ENCODE measurements at regions not wholly inside any gene's neighbourhood (a gene's known extent, or its start where the extent isn't known, plus 50 kb on each side); places are given as distances from the start of the nearest gene placed in this dataset.

- no peak for TF ChIP-seq ZFX (IDR thresholded peaks at IDR 0.05)
- no peak for TF ChIP-seq CTCF (conservative IDR thresholded peaks at IDR 0.05)
- H3K27ac ChIP-seq: no peak overlapping the region
Measured at GRCh38 chr2:207236156-207236935, 70.6 kb upstream of the KLF7 start.

- no peak overlapping the region for H3K27ac ChIP-seq
- no peak for TF ChIP-seq CTCF (conservative IDR thresholded peaks at IDR 0.05)
- TF ChIP-seq ZFX (IDR thresholded peaks at IDR 0.05): no peak
Measured at GRCh38 chr2:207238831-207239701, 73.3 kb upstream of the KLF7 start.

- no peak overlapping the region for H3K27ac ChIP-seq
- no peak for TF ChIP-seq ZFX (IDR thresholded peaks at IDR 0.05)
- no peak for TF ChIP-seq CTCF (conservative IDR thresholded peaks at IDR 0.05)
Measured at GRCh38 chr2:207239754-207240494, 74.2 kb upstream of the KLF7 start.

- no peak overlapping the region for H3K27ac ChIP-seq
Measured at GRCh38 chr2:207240649-207241048, 74.9 kb upstream of the KLF7 start.

GRCh38 chr2:207241198-207241597, 75.5 kb upstream of the KLF7 start:
- TF ChIP-seq ZFX (IDR thresholded peaks at IDR 0.05) (no peak), CTCF (conservative IDR thresholded peaks at IDR 0.05) (no peak)

More at GRCh38 chr2:207240649-207241048, 74.9 kb upstream of the KLF7 start:
- TF ChIP-seq ZFX (IDR thresholded peaks at IDR 0.05) (no peak), CTCF (conservative IDR thresholded peaks at IDR 0.05) (no peak)

GRCh38 chr2:207243601-207244000, 77.9 kb upstream of the KLF7 start:
- no peak overlapping the region for H3K27ac ChIP-seq
- no peak for TF ChIP-seq ZFX (IDR thresholded peaks at IDR 0.05)

More at GRCh38 chr2:207241198-207241597, 75.5 kb upstream of the KLF7 start:
- no peak overlapping the region for H3K27ac ChIP-seq

Measured in C4-2B (cell line).